ENCODE measurements at regions not wholly inside any gene's neighbourhood (a gene's known extent, or its start where the extent isn't known, plus 50 kb on each side); places are given as distances from the start of the nearest gene placed in this dataset.

DNA sequence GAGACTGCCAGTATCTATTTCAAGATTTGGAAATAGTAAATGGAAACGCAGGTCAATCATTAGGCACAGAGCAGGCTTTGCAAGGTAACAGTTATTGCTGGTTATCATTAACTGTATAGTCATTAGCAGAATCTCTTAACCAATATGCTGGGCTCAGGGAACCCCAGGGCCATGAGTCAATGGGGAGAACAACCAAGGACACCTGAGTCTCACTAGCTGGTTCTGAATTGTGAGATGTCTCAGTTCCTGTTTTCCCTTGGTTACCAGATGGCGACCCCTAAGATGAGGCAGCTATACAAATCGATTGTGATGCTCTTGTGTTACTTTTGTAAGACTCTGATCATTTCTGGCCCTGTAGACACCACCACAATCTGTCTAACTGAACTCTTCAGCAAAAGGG is 385.3 kb downstream of the HAPSTR1 start:
- TF ChIP-seq GATA3 (IDR thresholded peaks at IDR 0.05; ENCODE audit: low read depth, low read length), result no peak
- no peak for TF ChIP-seq GATA2 (IDR thresholded peaks at IDR 0.05; ENCODE audit: low read depth, low read length)

All from SH-SY5Y (cell line).